HCEC 1CT (cell line): ENCODE measurements at regions not wholly inside any gene's neighbourhood (a gene's known extent, or its start where the extent isn't known, plus 50 kb on each side); places are given as distances from the start of the nearest gene placed in this dataset.

ENCODE experiments used
- DNase-seq: peaks from one replicate; pipeline ENCODE4 v3.0.0-alpha.2; 2017

DNA sequence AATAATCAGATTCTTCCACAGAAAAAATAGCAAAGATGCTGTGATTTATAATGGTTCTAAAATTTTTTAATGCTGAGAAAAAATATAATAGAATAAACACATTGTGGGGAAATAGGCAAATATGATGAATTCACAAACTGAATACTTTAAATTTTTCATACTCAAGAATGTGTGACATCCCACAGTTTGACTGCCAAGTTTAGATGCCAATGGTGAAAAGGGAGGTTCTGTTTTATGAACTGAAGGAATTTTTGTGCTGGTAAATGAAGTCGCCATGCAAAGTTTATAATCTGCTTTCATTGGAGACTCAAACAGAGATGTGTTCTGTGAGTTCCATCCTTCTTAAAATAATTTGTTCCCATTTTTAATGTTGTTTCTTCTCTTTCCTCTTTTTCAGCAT lies 367.5 kb upstream of the ADAMTS16 start:
- no peak for DNase-seq

DNA sequence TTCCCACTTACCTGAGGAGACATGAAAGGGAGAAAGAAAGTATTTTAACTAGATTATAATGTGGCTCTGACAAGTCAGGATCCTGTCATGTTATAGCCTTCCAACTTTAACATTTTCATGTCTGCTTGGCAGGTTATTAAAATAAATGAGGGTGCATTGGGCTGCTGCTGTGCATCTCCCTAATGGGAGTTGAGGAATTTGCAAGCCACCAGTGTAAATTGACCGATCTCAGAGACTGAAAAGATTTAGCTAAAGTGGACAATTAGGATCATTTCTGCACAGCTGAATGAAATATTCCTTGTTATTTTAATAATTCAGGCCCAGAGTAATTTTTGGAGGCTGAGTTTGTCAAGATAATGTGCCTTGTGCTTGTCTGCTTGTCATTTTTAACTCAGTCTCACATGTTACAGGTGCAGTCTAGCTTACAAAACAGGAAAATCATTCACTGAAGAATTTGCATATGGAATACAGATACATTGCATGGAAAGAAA lies 366.3 kb upstream of the ADAMTS16 start:
- no peak for DNase-seq

DNA sequence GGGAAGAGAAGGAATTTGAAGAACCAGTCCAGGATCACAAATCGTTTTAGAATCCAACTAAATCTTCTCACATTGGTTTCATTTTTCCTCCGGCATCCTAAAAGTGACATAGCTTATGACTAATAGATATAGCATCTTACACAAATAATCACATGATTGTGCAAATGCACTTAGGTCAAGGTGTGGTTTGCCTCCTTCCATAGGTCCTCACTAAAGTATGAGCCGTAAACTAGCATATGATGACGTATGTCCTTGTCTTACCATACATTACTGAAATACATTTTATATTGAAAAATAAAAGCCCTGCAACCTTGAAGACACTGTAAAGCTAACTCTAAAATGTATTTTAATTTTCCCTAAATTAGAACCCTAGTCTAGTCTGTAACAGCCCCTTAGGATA lies 362.7 kb upstream of the ADAMTS16 start:
- no peak for DNase-seq

DNA sequence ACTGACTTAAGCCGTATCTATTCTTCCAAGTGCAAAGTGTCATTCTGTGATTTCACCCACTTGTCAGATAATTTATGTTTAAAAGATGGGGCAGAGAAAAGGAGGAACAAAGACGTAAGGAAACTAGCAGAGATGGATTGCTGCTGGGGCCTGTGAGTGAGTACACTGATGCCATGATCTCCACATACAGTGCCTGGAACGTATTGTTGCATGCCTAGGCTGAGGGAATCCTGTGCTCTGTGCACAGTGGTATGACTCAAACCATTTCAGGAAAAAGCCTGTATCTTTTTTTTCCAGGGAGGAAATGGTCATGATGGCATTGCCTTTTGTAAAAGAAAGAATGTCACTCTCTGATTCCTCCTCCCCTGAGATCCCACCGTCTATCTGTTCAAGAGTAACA lies 359.5 kb upstream of the ADAMTS16 start:
- DNase-seq: no peak

DNA sequence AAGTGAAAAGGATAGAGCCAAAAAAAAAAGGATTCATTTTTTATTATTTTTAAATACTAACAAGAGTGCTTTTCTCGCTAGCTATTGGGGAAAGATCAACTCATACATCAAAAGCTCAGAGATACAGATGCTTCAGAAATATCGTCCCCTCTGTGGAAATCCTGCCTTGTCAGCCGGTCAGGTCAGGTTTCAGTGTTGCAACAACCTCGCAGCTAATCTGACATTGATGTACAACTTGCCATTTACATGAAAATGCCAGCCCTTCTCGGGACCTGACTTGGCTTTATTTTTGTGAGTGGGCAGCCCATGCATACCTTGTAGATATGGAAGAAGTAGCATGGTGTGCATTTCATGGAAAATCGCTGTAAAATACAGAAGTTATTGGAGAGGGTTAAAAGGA lies 358.8 kb upstream of the ADAMTS16 start:
- DNase-seq: no peak

DNA sequence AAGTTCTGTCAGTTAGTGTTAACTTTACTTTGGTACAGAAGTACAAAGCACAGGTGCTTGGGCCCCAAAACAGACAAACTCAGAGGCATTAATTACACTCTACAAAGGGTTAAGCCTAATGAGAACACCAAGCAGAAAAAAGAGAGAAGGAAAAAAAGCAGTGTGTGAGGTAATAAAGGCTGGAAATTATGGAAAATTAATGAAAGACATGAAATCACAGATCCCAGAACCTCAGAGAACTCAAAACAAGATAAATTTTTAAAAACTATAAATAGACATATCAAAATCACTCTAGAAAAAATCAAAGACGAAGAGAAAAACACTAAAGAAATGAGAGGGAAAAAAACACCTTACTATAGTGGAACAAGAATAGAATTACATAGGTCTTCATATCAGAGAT lies 354.2 kb upstream of the ADAMTS16 start:
- no peak for DNase-seq

DNA sequence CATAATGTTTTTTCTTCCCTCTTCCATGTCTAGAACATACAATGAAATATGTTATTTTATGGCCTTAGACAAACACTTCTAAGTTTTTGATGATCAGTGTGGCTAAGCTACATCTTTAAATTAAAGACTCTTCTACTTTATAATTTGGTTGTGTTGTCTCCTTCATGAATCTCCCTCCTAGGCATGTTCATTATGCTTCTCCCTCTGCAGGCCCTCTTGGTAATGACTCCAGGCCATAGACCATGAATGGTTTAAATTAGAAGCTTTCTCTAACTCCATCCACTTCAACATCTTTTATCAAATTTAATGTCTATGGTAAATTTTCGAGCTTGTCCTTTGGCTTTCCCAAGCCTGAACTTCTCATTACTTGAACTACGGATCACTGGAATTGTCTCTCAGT lies 342.7 kb upstream of the ADAMTS16 start:
- DNase-seq: no peak

DNA sequence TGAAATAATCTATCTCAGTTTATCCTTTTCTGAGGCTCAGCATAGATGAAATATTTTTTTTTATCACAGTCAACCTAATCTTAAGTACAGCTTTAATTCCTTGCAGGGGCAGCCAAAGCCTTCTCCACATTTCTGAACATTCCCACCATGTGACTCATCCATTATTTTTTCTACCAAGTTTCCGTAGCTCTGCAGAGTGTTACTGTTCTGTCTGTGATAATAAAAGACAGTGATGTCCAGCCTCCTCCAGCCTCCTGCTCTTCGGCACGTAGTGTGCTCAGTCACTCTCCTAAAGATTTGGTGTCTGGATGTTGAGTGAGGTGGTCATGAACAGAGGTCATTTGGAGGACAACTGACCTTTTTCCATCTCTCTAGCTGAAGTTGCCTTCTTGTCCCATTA lies 338.1 kb upstream of the ADAMTS16 start:
- DNase-seq: no peak

DNA sequence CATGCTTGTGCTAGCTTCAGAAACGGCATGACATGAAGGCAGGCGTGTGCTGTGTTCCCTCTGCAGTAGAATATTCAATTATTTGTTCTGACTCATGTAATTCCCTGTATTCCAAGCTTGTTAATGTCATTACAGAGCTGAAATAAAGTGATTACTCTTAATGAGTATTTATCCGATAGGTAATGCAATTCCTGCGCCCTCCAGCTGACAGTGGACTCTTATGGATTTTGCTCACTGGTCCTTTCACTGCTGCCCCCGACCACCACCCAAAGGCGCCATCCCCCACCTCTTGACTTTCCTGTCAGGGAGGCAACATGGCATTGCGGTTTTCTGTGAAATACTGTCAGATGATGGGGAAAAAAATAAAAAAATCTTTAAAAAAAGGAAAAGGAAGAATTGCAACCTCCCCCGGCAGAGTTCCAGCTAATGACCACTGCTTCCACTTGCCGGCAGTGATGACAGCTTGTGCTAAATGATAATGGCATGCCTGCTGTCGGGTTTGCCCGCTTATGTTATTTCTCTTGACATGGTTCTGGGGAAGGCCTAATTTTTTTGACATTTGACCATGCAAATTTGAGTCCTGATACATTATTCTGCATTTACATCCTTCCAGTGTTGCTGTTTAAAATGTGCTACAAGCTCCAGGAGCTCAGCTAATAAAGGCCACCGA lies 335.3 kb upstream of the ADAMTS16 start:
- DNase-seq: no peak

DNA sequence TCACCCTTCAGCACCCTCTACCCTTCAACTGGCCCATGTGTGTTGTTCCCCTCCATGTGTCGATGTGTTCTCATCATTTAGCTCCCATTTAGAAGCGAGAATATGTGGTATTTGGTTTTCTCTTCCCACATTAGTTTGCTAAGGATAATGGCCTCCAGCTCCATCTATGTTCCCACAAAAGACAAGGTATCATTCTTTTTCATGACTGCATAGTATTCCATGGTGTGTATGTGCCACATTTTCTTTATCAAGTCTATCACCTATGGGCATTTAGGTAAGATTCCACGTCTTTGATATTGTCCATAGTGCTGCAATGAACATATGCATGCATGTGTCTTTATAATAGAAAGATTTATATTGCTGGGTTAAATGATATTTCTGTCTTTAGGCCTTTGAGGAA lies 325.1 kb upstream of the ADAMTS16 start:
- no peak for DNase-seq

DNA sequence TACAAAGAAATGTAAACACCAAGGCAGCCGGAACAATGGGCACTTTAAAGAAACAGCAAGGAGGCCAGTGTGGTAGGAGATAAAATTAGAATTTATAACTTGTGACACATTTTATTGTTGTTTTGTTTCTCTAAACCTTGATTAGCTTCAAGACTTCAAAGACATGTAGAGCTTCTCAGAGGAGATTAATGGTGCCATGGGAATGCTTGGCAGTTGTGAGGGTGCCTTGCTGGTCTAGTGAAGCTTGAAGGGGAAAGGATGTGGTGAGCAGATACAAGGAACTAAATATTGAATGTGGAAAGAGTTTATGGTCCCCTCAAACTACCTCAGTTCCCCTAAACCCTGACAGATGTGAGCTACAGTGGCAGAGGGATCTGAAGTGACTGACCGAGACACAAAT lies 322.4 kb upstream of the ADAMTS16 start:
- DNase-seq: no peak

DNA sequence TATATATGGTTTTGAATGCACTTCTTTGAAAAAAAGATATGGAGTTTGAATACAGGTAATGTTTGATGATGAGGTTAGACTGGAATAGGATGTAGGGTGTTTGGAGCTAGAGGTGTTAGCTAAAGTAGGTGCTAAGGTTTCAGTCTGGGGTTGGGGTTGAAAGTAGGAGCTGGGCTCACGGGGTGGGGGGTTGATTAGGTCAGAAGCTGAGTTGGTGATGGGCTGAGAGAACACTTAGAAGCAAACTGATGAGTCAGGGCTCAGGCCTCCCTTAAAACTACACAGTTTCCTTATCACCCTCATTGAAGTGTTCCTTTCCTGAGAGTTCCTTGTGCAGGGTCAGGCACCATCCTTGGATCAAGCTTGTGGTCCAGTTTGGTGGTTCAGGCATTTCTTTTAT lies 308.8 kb upstream of the ADAMTS16 start:
- no peak for DNase-seq

DNA sequence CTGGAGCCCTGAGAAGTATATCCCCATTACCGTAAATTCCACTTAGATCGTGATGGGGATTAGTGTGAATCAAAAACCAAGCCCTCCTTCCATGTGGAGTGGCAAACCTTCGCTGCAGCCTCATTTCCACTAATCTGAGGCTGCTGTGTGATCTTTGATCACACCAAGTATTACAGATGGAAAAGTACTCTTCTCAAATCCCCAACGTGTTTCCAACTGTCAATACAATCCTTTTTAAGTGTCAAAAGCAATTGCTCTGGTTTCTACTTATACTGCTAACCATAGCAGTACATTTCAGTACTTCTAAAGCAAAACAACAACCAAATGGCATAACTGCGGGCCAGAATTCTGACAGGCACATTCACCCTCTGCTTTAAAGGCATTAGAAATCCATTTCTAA lies 307.7 kb upstream of the ADAMTS16 start:
- no peak for DNase-seq

DNA sequence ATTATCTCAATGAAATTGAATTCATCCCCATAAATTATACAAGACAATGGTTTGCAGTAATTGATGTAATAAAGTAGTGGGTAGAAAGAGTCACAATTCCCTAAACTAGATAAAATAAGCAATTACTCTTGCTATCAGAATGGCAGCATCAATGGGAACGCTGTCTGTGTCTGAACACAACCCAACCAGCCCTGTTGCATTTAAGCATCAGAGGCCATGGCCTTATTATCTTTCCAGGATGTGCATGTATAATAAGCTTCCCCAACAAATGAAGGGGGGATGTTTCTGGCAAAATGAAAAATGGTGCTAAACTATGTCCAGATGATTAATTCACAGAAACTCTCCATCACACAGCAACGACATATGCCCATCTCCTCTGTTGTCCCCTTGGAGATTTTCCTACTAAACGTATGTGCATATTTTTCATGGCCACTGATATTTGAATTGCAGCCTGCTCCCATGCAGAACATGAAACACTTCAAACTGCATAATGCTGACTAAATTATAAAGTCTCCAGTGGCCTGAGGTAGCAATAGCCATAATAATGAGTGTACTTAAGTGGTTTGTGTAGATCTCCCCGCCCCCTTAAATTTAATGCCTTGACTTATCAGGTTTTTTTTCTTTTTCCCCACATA lies 306.9 kb upstream of the ADAMTS16 start:
- no peak for DNase-seq

DNA sequence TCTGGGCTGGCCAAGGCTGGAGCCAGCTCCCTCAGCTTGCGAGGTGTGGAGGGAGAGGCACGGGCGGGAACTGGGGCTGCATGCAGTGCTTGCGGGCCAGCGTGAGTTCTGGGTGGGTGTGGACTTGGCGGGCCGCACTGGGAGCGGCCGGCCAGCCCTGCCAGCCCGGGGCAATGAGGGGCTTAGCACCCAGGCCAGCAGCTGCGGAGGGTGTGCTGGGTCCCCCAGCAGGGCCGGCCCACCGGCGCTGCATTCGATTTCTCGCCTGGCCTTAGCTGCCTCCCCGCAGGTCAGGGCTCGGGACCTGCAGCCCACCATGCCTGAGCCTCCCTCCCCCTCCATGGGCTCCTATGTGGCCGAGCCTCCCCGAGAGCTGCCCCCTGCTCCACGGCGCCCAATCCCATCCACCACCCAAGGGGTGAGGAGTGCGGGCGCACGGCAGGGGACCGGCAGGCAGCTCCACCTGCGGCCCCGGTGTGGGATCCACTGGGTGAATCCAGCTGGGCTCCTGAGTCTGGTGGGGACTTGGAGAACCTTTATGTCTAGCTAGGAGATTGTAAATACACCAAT lies 302.6 kb upstream of the ADAMTS16 start:
- DNase-seq: no peak

DNA sequence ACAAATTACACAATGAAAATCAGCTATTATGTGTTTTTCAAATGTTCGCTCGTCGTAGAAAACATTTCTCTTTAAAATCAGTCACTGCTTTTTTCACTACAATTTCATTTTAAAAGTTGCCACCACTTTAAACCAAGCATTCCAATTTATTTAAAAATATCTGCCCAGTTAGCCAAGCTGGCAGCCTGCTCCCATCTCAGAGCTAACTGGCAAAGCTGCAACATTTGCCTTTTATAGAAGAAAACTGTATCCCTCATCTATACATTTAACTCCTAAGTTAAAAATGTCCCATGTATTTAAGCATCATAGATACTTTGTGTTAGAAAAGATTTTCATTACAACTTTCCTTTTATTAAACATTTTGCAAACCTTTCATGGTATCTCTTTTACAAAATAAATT lies 294.9 kb upstream of the ADAMTS16 start:
- DNase-seq: no peak

DNA sequence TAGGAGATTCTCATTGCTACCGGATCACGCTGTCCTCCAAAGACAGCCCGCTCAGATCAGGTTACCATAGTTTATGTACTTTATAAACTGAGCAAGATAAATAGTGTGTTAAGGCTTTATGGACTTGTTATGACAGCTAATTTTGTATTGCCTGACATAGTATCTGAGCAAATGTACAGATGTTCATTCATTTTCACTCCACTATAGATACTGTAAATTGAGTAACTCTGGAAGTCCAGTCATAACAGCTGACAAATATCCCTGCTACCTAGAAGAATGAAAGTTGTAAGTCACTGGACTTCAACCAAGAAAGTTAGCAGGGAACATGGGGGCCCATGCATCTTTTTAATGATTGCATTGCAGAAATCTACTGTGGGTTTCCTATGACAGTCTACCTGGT lies 292.4 kb upstream of the ADAMTS16 start:
- no peak for DNase-seq

DNA sequence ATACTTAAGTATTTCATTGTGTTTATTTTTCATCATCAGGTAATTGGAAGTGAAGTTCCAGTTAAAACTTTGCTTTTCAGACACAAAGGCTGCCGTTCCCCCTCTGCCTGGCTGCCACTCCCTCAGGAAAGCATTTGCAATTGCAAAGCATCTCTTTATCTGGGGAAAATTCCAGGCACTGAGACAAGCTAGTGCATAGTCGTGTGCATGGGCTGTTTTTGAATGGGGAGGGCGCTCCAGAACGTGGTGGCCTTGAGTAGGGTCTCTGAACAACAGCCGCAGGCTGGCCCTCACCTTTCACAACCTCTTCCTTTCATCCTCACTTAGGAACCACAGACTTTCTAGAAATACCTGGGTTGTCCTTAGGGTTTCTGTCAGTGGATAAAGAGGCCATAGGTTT lies 285.1 kb upstream of the ADAMTS16 start:
- no peak for DNase-seq

DNA sequence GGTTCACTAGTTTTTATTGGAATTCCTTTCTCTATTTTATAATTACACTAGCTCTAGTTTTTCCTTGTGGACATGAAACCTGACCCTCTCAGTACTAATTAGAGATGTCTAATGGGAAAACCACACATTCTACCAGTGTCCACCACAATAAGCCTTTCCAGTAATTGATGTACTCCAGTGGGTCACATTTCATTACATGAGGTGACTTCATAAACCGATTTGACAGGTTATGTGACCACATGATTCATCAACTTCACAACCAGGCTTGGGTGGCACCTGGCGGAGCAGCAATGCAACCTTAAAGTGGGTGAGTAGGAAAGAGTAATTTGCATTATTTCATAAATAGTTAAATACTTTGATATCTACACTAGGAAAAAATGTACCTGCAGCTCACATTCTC lies 284.2 kb upstream of the ADAMTS16 start:
- DNase-seq: no peak

DNA sequence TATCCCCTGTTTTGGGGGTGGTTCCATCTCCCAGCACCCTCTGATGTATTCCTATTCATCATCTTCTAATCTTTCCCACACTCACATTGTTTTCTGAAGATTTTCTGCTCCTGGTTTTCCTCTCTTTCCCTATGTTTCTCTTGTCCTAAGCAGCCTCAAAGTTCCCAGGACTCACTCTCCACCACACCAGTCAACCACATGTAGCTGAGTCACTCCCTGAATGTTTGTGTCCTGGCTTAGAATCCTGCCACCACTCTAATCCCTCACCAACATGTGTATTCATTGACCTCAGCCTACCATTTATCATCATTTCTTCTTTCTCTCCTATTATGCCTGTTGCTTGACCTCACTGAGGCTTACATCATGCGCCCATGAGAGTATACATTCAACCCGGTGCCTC lies 282.4 kb upstream of the ADAMTS16 start:
- no peak for DNase-seq

DNA sequence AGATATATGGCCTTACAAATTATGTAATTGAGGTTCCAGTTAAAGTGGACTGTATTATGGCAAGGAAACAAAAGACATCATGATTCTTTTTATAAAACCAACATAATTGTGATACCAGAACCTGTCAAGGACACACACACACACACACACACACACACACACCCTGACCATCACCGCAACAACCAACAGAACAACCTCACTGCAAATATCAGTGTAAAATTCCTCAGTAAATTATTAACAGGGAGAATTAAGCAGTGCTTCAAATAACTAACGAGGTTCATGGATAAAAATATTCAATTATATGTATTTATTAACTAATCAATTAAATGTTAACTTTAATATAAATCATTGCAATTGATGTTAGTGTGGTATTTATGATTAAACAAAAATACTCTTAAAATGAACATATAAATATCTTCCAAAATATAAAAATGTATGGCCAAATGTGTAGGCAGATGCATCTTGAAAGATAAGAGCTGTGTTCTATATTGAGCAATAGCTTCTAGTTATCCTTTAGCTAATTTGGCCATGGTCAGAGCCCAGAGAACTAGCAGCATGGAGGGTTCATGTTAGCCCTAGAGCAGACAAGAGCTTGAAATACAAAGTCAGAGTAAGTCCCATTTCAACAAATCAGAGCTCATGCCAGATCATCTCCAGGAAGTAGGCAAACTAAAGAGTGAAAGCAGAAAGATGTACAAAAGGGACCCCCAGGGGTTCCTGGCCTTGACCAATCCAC lies 280.5 kb upstream of the ADAMTS16 start:
- DNase-seq: no peak

DNA sequence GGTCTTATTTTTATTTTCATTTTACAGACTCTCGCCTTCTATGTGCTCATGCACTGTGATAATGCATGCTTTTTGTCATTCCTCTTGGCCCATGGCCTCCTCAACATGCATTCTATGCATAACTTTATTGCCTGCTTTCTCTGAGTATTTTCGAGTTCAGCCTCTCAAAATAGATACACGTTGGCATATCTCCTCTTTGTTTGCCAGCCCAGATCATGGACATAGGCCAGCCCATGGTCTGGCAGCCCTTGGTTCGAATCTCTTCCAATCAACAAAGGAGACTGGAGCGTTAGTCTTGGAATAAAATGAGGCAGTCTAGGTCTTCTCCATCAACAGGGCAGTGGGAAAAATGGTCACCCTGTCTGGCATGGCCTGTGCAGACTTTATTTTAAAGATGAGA lies 279.5 kb upstream of the ADAMTS16 start:
- no peak for DNase-seq

DNA sequence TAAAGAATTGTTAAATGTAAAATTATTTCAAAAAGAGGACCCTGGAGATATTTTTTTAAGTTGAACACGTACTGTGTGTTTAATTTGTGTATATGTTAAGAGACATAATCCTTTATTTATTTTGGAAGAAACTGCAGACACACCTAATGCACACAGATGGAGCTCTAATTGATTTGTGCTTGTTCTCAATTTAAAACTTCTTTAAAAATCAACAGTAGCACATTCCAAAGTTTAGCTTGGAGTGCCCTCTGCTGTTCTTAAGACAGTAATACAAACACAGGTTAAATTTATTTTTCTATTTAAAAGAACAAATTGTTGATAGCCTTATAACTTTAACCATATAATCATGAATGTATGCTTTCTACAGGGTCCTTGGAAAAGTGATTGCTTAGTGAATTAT lies 277.6 kb upstream of the ADAMTS16 start:
- DNase-seq: peak; percentile 15

DNA sequence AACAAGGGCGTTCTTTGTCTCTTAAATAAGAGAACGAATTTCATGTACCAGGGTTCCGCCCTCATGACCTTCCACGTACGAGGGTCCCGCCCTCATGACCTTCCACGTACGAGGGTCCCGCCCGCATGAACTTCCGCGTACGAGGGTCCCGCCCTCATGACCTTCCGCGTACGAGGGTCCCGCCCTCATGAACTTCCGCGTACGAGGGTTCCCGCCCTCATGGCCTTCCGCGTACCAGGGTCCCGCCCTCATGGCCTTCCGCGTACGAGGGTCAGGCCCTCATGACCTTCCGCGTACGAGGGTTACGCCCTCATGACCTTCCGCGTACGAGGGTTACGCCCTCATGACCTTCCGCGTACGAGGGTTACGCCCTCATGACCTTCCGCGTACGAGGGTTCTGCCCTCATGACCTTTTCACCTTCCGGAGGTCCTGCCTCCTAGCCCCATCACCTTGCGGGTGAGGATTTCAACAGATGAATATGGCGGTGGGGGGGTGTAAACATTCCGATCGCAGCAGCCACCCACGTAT lies 273.9 kb upstream of the ADAMTS16 start:
- no peak for DNase-seq
